HG02973 (cell line): ENCODE measurements at regions not wholly inside any gene's neighbourhood (a gene's known extent, or its start where the extent isn't known, plus 50 kb on each side); places are given as distances from the start of the nearest gene placed in this dataset.

ENCODE experiments used
- ATAC-seq: cut with Tn5 transposase; IDR thresholded peaks from one replicate; pipeline ENCODE4 v1.9.1; 2021; ENCODE audit warnings: moderate library complexity; ENCODE audit not compliant: unreplicated experiment

GRCh38 chr2:19687017-19687659, 214.6 kb downstream of the TTC32 start:
- ATAC-seq = no peak

GRCh38 chr2:19686439-19686838, 215.3 kb downstream of the TTC32 start:
- no peak for ATAC-seq

- no peak for ATAC-seq
Observed at GRCh38 chr2:19685731-19686130, 216.1 kb downstream of the TTC32 start.

- no peak for ATAC-seq
Observed at GRCh38 chr2:19684516-19684915, 217.3 kb downstream of the TTC32 start.

- no peak for ATAC-seq
Observed at GRCh38 chr2:19683556-19683955, 218.2 kb downstream of the TTC32 start.

GRCh38 chr2:19682493-19682892, 219.3 kb downstream of the TTC32 start:
- ATAC-seq = no peak

- no peak for ATAC-seq
Observed at GRCh38 chr2:19677825-19678518, 223.8 kb downstream of the TTC32 start.

- no peak for ATAC-seq
Observed at GRCh38 chr2:19677215-19677777, 224.5 kb downstream of the TTC32 start.

GRCh38 chr2:19676770-19677169, 225.0 kb downstream of the TTC32 start:
- no peak for ATAC-seq

GRCh38 chr2:19675856-19676460, 225.8 kb downstream of the TTC32 start:
- ATAC-seq = no peak

GRCh38 chr2:19675003-19675629, 226.7 kb downstream of the TTC32 start:
- no peak for ATAC-seq

GRCh38 chr2:19674051-19675002, 227.5 kb downstream of the TTC32 start:
- no peak for ATAC-seq

- ATAC-seq = no peak
Observed at GRCh38 chr2:19673213-19673791, 228.5 kb downstream of the TTC32 start.

- no peak for ATAC-seq
Observed at GRCh38 chr2:19671916-19672315, 229.9 kb downstream of the TTC32 start.

GRCh38 chr2:19671311-19671710, 230.5 kb downstream of the TTC32 start:
- ATAC-seq = no peak

- ATAC-seq = no peak
Observed at GRCh38 chr2:19670303-19670702, 231.5 kb downstream of the TTC32 start.

- no peak for ATAC-seq
Observed at GRCh38 chr2:19669559-19669958, 232.2 kb downstream of the TTC32 start.

GRCh38 chr2:19669126-19669525, 232.7 kb downstream of the TTC32 start:
- no peak for ATAC-seq

GRCh38 chr2:19667536-19667949, 234.2 kb downstream of the TTC32 start:
- ATAC-seq = no peak

- ATAC-seq = no peak
Observed at GRCh38 chr2:19667085-19667484, 234.7 kb downstream of the TTC32 start.
